ENCODE measurements at regions not wholly inside any gene's neighbourhood (a gene's known extent, or its start where the extent isn't known, plus 50 kb on each side); places are given as distances from the start of the nearest gene placed in this dataset.

GRCh38 chr2:226142463-226142862 lies 657.2 kb downstream of the IRS1 start:
- in situ Hi-C loops (cut with HindIII; ENCODE audit: low sequenced_read_pairs): no loop called here

DNA sequence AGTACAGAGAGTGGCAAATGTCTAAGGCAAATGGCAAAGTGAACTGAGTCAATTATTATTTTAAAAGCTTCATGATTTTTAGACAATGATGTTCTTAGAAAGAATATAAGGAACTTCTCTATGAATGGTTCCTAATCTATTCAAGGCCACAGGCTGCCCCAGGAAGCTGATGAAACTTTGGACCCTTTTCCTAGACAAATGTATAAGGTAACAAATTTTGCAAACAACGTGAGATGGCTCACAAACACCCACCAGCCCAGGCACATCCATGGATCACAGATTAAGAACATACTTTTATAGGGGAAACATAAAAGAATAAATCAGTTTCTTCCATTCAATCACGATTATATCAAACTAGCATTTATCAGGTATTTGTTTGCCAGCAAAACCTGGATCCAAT lies 659.0 kb downstream of the IRS1 start:
- in situ Hi-C loops (cut with HindIII; ENCODE audit: low sequenced_read_pairs): no loop called here

GRCh38 chr2:226139759-226140158 lies 659.9 kb downstream of the IRS1 start:
- in situ Hi-C loops (cut with HindIII; ENCODE audit: low sequenced_read_pairs): no loop called here

GRCh38 chr2:226137201-226137811 lies 662.3 kb downstream of the IRS1 start:
- in situ Hi-C loops (cut with HindIII; ENCODE audit: low sequenced_read_pairs): no loop called here

- in situ Hi-C loops (cut with HindIII; ENCODE audit: low sequenced_read_pairs): no loop called here
Observed at GRCh38 chr2:226136739-226137138, 662.9 kb downstream of the IRS1 start.

- in situ Hi-C loops (cut with HindIII; ENCODE audit: low sequenced_read_pairs): no loop called here
Observed at GRCh38 chr2:226135861-226136548, 663.6 kb downstream of the IRS1 start.

GRCh38 chr2:226132323-226133215 lies 667.1 kb downstream of the IRS1 start:
- in situ Hi-C loops (cut with HindIII; ENCODE audit: low sequenced_read_pairs): no loop called here

DNA sequence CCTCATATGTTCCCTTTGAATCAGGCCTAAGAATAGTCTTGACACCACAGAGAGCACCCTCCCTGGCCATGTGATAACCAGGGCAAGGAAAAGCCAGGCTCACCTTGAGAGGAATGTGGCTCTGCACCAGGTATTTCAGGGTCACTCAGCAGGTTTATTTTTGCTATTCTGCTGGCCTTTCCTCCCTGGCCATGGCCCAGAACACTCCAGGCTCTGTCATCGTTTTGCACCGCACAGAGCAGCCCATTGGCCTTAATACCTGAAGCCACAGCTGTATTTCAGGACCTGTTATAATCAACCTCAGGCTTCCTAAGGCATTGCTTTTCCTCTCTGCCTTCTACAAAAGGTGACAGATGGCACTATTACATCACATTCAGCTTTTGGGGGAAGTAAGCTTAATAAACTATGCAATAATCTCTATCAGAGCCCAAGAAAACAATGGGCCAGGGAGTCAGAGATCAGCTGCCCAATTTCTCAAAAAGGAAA lies 668.3 kb downstream of the IRS1 start:
- in situ Hi-C loops (cut with HindIII; ENCODE audit: low sequenced_read_pairs): no loop called here

GRCh38 chr2:226130192-226130591 lies 669.4 kb downstream of the IRS1 start:
- in situ Hi-C loops (cut with HindIII; ENCODE audit: low sequenced_read_pairs): no loop called here

DNA sequence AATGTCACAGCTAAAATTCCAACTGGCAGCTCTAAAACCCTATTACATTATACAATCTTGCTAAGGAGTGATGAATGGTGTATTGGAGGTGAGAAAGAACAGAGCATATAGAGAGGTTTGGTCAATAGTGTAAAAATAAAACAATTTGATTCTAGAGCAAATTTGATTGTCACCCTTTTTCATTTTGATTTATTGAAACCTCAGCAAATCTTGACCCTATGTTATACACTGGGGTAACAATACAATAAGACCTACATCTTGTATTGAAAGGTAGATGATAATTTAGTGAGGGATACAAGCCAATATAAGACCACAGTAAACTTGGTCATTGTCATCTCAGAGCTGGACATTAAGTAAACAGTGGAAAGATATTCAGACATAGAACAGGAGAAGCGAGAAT lies 671.9 kb downstream of the IRS1 start:
- in situ Hi-C loops (cut with HindIII; ENCODE audit: low sequenced_read_pairs): no loop called here

DNA sequence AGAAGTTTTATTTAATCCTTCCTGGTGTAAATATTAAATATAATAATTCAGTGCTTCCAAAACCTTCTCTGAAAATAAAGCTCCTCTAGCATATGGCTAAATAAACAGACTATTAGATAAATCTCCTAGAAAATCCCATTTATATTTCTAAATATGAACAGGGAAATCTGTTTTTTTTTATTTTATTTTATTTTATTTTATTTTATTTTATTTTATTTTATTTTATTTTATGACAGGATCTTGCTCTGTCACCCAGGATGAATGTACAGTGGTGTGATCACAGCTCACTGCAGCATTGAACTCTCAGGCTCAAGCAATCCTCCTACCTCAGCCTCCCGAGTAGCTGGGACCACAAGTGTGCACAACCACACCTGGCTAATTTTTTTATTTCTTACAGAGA lies 673.5 kb downstream of the IRS1 start:
- in situ Hi-C loops (cut with HindIII; ENCODE audit: low sequenced_read_pairs): no loop called here

DNA sequence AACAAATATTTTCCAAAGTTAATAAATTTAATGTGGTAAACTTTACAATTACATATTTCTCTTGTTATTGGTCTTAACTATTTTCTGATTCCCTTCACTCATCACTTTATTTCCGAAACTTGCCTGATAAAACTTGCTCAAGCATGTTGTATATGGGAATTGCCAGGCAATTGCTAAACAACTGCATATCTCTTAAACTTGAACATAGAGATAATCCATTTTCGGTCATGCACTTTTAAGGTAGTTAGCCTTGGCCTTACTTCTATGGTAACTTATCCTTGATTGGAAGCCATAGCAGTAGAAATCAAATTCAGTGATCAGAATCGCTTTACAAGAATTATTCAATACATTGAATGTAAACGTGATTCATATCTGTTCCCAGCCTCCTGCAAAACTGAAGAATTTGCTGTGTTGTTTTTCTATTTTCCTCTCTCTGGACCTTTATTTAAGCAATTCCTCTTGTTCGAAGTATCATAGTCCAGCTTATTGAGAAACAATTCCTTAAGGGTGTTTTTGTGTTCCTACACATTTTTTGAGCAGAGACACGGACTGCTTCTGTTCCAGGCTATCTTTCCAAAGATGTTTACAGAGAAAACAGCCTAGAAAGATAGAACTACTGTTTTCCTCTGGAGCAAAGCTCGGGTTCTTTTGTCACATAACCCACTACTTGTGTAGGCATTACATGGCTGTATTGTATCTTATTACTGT lies 674.3 kb downstream of the IRS1 start:
- in situ Hi-C loops (cut with HindIII; ENCODE audit: low sequenced_read_pairs): no loop called here

DNA sequence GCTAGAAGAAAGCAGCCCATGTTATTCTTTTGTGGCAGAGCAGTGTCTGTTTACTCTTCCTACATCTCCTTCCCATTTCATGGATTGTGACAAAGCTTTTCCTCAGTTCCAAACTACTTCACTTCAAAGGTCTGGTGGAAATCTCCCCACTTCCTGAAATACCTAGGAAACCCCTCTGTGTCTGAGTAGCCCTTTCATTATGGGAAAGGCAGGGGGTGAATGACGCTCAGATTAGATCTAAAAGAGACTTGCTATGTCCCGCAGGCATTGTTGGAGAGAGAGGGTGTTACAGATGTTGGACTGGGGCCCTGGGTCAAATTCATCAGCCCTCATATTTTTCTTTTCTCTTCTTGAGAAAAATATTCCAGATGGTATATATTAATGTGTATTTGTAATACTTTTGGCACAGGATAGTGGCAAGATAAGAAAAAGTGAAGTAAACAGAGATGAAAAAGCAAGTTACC lies 675.0 kb downstream of the IRS1 start:
- in situ Hi-C loops (cut with HindIII; ENCODE audit: low sequenced_read_pairs): loop anchor here (5.0 kb wide), 1 partner anchor 33 kb away; no protein-coding TSS in a partner anchor

GRCh38 chr2:226123300-226123699 lies 676.3 kb downstream of the IRS1 start:
- in situ Hi-C loops (cut with HindIII; ENCODE audit: low sequenced_read_pairs): loop anchor here (5.0 kb wide), 1 partner anchor 34 kb away; no protein-coding TSS in a partner anchor

GRCh38 chr2:226122041-226122440 lies 677.6 kb downstream of the IRS1 start:
- in situ Hi-C loops (cut with HindIII; ENCODE audit: low sequenced_read_pairs): loop anchor here (5.0 kb wide), 1 partner anchor 35 kb away; no protein-coding TSS in a partner anchor

DNA sequence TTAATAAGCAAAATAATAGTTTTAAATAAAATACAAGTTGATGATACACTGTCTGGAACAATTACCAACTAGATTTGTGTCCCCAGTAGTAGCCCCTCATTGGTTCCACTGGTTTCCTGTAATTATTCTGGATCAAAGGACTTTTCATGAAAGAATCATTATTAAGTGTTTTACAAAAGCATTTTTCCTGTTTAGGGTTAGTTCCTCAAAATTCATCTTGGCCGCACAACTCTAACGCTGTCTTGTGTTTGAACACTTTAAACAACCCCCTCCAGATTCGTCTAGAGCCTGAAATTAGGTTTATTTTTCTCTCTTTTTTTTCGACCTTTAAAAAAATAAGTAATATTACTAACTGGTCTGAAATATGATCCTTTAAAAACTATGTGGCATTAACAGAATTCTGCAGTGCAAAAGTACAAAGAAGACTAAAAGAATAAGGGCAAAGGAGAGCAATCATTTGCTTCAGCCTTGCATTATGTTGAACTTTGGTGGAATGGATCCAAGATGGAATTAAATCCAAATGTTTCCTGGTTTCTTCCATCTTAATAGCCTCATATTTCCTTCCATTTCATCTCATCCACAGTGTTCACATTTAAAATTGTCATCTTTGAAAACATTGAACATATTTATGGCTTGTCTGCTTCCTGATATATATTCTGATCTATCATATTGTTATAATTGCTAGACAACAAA lies 678.4 kb downstream of the IRS1 start:
- in situ Hi-C loops (cut with HindIII; ENCODE audit: low sequenced_read_pairs): loop anchor here (5.0 kb wide), 1 partner anchor 36 kb away; no protein-coding TSS in a partner anchor

GRCh38 chr2:226118471-226119429 lies 680.9 kb downstream of the IRS1 start:
- in situ Hi-C loops (cut with HindIII; ENCODE audit: low sequenced_read_pairs): no loop called here

GRCh38 chr2:226117510-226118065 lies 682.0 kb downstream of the IRS1 start:
- in situ Hi-C loops (cut with HindIII; ENCODE audit: low sequenced_read_pairs): no loop called here

- in situ Hi-C loops (cut with HindIII; ENCODE audit: low sequenced_read_pairs): no loop called here
Observed at GRCh38 chr2:226116346-226116745, 683.3 kb downstream of the IRS1 start.

Measured in endothelial cell of hepatic sinusoid (primary cell).